ENCODE measurements at regions not wholly inside any gene's neighbourhood (a gene's known extent, or its start where the extent isn't known, plus 50 kb on each side); places are given as distances from the start of the nearest gene placed in this dataset.
"Not testable (repeated sequence)": the region's sequence is repeated elsewhere in the genome, so short reads cannot be mapped to it uniquely, and the experiment has no call there.

DNA sequence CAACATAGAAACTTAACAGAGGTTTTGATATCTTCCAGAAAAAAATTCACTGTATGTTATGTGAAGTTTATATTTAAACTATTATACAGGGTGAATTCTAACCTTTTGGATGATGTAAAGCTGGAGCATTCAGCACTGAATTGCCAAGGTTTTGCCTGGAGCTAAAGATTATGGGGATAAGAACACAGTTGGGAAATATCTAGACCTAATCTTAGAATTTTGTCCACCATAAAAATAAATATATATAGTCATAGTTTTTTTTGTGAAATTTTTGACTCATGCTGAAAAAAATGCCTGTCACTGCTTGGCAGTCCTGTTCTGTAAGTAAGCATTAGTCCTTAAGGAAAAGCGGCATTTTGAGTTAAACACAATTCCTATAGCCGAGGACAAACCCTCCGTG is 339.3 kb upstream of the TMEFF2 start:
- no peak for TF ChIP-seq TAF1 (IDR thresholded peaks at IDR 0.05; ENCODE audit: borderline replicate concordance, low read depth, low read length)
- no peak for TF ChIP-seq POLR2AphosphoS5 (IDR thresholded peaks at IDR 0.05; ENCODE audit: low read depth, low read length)
- TF ChIP-seq POLR2A (IDR thresholded peaks at IDR 0.05; ENCODE audit: low read depth, low read length): no peak
- DNase-seq (ENCODE audit: insufficient read length) (no peak), FAIRE-seq (no peak)

DNA sequence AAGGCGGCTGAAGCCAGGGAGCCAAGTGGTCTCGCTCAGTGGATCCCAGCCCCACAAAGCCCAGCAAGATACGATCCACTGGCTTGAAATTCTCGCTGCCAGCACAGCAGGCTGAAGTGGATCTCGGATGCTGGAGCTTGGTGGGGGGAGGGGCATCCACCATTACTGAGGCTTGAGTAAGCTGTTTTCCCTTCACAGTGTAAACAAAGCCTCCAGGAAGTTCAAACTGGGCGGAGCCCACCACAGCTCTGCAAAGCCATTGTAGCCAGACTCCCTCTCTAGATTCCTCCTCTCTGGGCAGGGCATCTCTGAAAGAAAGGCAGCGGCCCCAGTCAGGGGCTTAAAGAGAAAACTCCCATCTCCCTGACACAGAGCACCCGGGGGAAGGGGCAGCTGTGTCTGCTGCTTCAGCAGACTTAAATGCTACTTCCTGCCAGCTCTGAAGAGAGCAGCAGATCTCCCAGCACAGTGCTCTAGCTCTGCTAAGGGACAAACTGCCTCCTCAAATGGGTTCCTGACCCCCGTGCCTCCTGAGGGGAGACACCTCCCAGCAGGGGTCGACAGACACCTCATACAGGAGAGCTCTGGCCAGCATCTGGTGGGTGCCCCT is 330.0 kb upstream of the TMEFF2 start:
- FAIRE-seq; DNase-seq (ENCODE audit: insufficient read length): not testable (repeated sequence)

DNA sequence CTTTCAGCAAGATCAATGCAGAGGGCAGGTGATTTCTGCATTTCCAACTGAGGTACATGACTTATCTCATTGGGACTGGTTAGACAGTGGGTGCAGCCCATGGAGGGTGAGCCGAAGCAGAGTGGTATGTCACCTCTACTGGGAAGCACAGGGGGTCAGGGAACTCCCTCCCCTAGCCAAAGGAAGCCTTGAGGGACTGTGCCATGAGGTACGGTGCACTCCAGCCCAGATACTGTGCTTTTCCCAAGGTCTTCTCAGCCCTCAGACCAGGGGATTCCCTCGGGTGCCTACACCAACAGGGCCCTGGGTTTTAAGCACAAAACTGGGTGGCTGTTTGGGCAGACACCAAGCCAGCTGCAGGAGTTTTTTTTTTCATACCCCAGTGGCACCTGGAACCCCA is 329.5 kb upstream of the TMEFF2 start:
- not testable (repeated sequence) for DNase-seq (ENCODE audit: insufficient read length); FAIRE-seq

DNA sequence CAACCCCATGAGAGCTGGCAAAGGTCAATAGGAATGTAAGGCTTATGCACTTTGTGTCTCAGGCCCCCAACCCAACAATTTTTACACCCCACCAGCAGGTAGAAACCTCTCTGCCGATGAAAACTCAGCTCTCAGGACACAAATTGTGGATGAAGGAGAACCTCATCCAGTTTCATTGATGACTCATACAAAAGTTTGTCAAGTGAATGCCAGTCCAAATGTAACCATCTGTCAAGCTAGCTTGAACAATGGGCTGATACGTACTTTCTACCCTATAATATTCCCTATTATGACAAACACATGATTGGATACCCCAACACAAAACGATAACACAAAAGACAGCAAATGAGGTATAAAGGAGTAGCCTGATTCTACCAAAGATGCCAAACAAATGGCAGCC is 321.2 kb upstream of the TMEFF2 start:
- FAIRE-seq: no peak

DNA sequence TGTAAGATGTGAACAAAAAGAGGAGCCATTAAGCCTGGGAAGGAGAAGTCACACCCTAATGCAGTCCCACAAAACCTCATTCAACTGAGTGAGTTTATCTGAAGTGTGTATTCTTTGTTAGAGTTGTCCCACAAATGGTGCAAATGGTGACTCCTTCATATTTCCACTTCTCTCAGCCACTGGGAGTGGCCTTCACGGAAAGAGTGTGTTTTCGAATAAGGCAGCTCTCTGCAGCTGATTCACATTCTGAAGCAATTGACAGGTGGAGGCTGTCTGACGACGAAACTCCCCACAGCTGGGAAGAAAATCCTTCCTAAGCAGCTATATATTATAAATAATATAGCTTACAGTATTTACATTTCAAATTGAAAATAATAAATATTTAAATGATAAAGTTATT is 318.8 kb upstream of the TMEFF2 start:
- DNase-seq (ENCODE audit: insufficient read length) (no peak), FAIRE-seq (no peak)
- no peak for TF ChIP-seq POLR2A (IDR thresholded peaks at IDR 0.05; ENCODE audit: low read depth, low read length)
- no peak for TF ChIP-seq TAF1 (IDR thresholded peaks at IDR 0.05; ENCODE audit: borderline replicate concordance, low read depth, low read length)
- TF ChIP-seq POLR2AphosphoS5 (IDR thresholded peaks at IDR 0.05; ENCODE audit: low read depth, low read length): no peak

More for the DNA sequence above, 321.2 kb upstream of the TMEFF2 start:
- TF ChIP-seq TAF1 (IDR thresholded peaks at IDR 0.05; ENCODE audit: borderline replicate concordance, low read depth, low read length): no peak
- no peak for TF ChIP-seq POLR2AphosphoS5 (IDR thresholded peaks at IDR 0.05; ENCODE audit: low read depth, low read length)
- DNase-seq (ENCODE audit: insufficient read length): no peak

DNA sequence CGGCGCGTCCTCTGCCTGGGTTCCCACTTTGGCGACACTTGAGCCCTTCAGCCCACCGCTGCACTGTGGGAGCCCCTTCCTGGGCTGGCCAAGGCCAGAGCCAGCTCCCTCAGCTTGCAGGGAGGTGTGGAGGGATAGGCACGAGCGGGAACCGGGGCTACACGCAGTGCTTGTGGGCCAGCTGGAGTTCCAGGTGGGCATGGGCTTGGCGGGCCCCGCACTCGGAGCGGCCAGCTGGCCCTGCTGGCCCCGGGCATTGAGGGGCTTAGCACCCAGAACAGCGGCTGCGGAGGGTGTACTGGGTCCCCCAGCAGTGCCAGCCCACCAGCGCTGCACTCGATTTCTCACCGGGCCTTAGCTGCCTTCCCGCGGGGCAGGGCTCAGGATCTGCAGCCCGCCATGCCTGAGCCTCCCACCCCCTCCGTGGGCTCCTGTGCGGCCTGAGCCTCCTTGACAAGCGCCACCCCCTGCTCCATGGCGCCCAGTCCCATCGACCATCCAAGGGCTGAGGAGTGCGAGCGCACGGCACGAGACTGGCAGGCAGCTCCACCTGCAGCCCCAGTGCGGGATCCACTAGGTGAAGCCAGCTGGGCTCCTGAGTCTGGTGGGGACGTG is 313.2 kb upstream of the TMEFF2 start:
- FAIRE-seq; DNase-seq (ENCODE audit: insufficient read length): not testable (repeated sequence)

DNA sequence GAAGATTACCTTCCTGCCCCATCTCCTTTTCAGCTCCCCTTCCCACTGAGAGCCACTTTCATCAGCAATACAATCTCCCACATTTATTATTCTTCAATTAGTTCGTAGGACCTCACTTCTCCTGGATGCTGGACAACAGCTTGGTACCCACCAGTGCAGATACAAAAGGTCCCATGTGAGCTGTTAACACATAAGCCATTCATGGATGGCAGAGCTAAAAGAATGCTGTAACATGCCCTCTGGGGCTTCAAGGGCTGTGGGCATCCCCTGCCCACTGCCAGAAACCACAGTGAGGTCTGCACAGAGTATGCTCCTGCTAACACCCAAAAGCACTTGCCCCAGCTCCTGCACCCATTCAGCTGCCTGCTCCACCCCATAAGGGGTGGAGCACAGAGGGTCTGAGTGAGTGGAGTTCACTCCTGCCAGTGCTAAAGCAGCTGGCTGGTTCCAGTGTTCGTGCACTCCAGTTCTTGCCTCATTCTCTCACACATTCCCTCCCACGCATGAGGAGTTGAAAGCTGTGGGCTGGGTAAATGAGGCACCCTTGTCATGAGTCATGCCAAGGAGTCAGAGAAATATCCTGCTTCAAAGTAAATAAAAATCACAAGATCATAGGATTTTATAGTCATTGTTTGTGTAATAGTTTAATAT is 305.9 kb upstream of the TMEFF2 start:
- TF ChIP-seq TAF1 (IDR thresholded peaks at IDR 0.05; ENCODE audit: borderline replicate concordance, low read depth, low read length): no peak
- no peak for TF ChIP-seq POLR2A (IDR thresholded peaks at IDR 0.05; ENCODE audit: low read depth, low read length)
- no peak for TF ChIP-seq POLR2AphosphoS5 (IDR thresholded peaks at IDR 0.05; ENCODE audit: low read depth, low read length)
- DNase-seq (ENCODE audit: insufficient read length) (no peak), FAIRE-seq (no peak)

DNA sequence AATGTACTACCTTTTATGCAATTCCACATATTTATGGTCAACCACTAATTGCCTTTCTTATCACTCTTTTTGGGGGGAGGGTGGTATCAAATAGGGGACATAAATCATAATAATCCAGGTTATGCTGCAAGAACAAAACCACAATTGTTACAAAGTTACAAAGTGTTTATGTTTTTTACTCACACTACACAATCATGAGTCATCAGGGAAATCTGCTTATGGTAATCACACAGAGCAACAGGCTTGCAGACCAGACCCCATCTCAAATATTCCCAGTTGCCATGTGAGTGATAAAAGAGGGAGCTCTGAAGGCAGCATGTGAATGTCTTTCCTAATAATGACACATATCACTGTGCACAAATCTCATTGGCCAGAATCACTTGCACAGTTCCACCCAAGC is 304.7 kb upstream of the TMEFF2 start:
- no peak for FAIRE-seq
- TF ChIP-seq TAF1 (IDR thresholded peaks at IDR 0.05; ENCODE audit: borderline replicate concordance, low read depth, low read length) (no peak), POLR2A (IDR thresholded peaks at IDR 0.05; ENCODE audit: low read depth, low read length) (no peak), POLR2AphosphoS5 (IDR thresholded peaks at IDR 0.05; ENCODE audit: low read depth, low read length) (no peak)

DNA sequence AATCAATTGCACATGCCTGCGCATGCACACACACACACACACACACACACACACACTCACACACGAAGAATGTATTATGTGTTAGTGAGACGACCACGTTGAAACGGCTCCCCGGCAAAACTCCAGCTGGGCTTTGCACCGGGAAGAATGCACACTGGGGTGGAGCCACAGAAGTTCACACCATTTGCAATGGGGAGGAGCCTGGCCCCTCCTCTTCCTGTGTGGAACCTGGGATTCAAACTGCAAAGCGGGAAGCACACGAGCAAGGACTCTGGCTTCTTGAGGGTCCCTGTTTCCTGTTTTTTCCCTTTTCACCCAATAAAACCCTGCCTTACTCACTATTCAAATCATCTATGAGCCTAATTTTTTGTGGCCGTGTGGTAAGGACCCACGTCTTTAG is 304.0 kb upstream of the TMEFF2 start:
- DNase-seq (ENCODE audit: insufficient read length) (no peak), FAIRE-seq (no peak)
- TF ChIP-seq POLR2AphosphoS5 (IDR thresholded peaks at IDR 0.05; ENCODE audit: low read depth, low read length) (no peak), POLR2A (IDR thresholded peaks at IDR 0.05; ENCODE audit: low read depth, low read length) (no peak), TAF1 (IDR thresholded peaks at IDR 0.05; ENCODE audit: borderline replicate concordance, low read depth, low read length) (no peak)

More for the DNA sequence above, 304.7 kb upstream of the TMEFF2 start:
- DNase-seq (ENCODE audit: insufficient read length): no peak

DNA sequence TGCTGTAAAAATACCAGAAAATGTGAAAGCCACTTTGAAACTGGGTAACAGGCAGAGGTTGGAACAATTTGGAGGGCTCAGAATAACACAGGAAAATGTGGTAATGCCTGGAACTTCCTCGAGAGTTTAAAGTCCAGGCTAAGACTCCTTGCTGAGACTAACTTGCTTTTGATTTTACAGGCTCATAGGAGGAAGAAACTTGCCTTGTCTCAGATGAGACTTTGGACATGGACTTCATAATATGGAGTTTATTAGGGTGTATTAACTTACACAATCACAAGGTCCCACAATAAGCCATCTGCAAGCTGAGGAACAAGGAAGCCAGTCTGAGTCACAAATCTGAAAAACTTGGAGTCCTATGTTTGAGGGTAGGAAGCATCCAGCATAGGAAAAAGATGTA is 293.4 kb upstream of the TMEFF2 start:
- FAIRE-seq; DNase-seq (ENCODE audit: insufficient read length): not testable (repeated sequence)

DNA sequence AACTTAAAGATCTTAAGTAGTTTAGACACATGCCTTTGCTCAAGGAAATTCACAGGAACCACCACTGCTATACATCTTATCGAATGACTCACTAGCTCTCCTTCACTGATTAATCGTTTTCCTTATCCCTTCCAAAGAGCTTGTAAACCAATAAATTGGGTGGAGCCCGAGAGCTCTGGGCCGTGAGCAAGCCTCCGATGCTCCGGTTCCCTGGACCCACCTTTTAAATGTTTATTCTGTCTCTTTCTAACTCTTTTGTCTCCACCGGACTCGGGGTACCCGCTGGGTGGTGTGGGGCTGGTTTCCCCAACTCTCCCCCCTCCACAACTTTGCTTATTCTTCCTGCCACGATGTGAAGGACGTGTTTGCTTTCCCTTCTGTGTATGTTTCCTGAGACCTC is 292.9 kb upstream of the TMEFF2 start:
- TF ChIP-seq TAF1 (IDR thresholded peaks at IDR 0.05; ENCODE audit: borderline replicate concordance, low read depth, low read length) (no peak), POLR2A (IDR thresholded peaks at IDR 0.05; ENCODE audit: low read depth, low read length) (no peak), POLR2AphosphoS5 (IDR thresholded peaks at IDR 0.05; ENCODE audit: low read depth, low read length) (no peak)
- FAIRE-seq (no peak), DNase-seq (ENCODE audit: insufficient read length) (no peak)

DNA sequence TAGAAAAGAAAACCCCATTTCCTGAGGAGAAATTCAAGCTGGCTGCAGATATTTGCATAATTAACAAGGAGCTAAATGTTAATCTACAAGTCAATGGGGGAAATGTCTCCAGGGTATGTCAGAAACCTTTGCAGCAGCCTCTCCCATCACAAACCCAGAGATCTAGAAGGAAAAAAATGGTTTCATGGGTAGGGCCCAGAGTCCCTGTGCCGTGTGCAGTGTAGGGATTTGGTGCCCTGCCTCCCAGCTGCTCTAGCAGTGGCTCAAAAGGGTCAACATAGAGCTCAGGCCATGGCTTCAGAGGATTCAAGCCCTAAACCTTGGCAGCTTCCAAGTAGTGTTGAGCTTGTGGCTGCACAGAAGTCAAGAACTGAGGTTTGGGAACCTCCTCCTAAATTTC is 290.2 kb upstream of the TMEFF2 start:
- FAIRE-seq (no peak), DNase-seq (ENCODE audit: insufficient read length) (no peak)
- no peak for TF ChIP-seq POLR2A (IDR thresholded peaks at IDR 0.05; ENCODE audit: low read depth, low read length)
- no peak for TF ChIP-seq TAF1 (IDR thresholded peaks at IDR 0.05; ENCODE audit: borderline replicate concordance, low read depth, low read length)
- TF ChIP-seq POLR2AphosphoS5 (IDR thresholded peaks at IDR 0.05; ENCODE audit: low read depth, low read length): no peak

DNA sequence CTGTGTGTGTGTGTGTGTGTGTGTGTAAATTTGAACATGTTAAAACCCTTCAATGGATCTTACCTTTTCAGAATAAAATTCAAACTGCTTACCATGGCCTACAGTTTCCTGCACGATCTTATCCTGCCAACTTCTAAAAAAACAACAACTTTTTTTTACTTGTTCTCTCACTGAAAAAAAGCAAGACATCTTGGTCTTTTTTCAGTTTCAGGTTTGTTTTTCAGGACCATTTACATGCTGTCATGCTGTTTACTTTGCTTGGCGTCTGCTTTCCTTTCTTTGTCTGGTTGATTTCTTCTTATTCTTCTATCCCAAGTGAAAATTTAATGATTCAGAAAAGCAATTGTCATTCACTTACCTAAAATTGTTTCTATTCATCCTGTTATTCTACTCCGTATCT is 286.3 kb upstream of the TMEFF2 start:
- TF ChIP-seq POLR2AphosphoS5 (IDR thresholded peaks at IDR 0.05; ENCODE audit: low read depth, low read length) (no peak), TAF1 (IDR thresholded peaks at IDR 0.05; ENCODE audit: borderline replicate concordance, low read depth, low read length) (no peak), POLR2A (IDR thresholded peaks at IDR 0.05; ENCODE audit: low read depth, low read length) (no peak)
- DNase-seq (ENCODE audit: insufficient read length) (no peak), FAIRE-seq (no peak)

Measured in GM12892 (cell line).